ENCODE measurements at regions not wholly inside any gene's neighbourhood (a gene's known extent, or its start where the extent isn't known, plus 50 kb on each side); places are given as distances from the start of the nearest gene placed in this dataset.
"Not testable (repeated sequence)": the region's sequence is repeated elsewhere in the genome, so short reads cannot be mapped to it uniquely, and the experiment has no call there.

- TF ChIP-seq CTCF (IDR thresholded peaks at IDR 0.05; ENCODE audit: poor library complexity, severe bottlenecking); EZH2 (IDR thresholded peaks at IDR 0.05; ENCODE audit: borderline replicate concordance, insufficient read depth, low read length, poor library complexity, severe bottlenecking); TAF1 (IDR thresholded peaks at IDR 0.05; ENCODE audit: low read depth); POLR2AphosphoS5 (IDR thresholded peaks at IDR 0.05); REST (IDR thresholded peaks at IDR 0.05; ENCODE audit: borderline replicate concordance); EP300 (conservative IDR thresholded peaks at IDR 0.05; ENCODE audit: poor library complexity, severe bottlenecking); RAD21 (conservative IDR thresholded peaks at IDR 0.05); MXI1 (conservative IDR thresholded peaks at IDR 0.05; ENCODE audit: poor library complexity, severe bottlenecking); SMC3 (conservative IDR thresholded peaks at IDR 0.05; ENCODE audit: poor library complexity): not testable (repeated sequence)
Observed at GRCh38 chr16:29270033-29270432, 136.5 kb downstream of the NPIPB11 start.
